ENCODE measurements at regions not wholly inside any gene's neighbourhood (a gene's known extent, or its start where the extent isn't known, plus 50 kb on each side); places are given as distances from the start of the nearest gene placed in this dataset.

DNA sequence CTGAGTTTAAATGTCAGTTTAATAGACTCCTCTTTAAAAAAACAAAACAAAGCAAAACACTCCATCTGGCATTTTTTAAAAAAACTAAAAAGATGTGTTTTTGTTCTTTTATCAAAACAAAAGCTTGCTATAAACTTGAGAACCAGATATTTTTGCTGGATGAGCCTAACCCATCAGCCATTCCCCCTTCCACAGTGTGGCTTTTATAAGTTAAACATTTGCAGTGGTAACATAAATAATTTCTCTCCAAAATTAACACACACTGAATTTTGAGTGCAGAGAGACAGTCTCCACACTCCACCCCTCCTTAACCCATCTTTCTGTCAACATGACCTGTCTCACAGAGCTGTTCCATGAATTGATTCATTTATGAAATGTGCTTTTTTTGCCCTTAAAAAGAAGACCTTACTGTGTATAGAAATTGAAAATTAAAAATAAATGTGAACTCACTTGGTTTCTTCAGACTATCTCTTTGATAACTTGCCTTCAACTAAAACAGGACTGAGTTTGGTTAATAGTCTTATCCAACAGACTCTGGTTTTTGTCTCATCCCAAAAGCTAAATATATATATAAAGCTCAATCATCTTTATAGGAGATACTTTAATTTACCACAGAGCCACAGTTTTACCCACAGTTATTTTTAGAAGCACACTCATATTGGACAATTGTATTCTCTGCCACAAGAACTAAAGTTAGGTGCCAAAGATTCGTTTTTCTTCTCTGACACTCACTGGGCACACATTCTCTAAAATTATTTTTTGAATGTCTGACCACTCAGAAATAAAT is 64.8 kb upstream of the STK39 start:
- Mint-ChIP-seq H3K4me3 (ENCODE audit: unreplicated experiment) (no peak overlapping the region), H3K4me1 (ENCODE audit: unreplicated experiment) (no peaks in the 10 kb centered on the region), H3K27ac (ENCODE audit: unreplicated experiment) (no peak overlapping the region), H3K36me3 (ENCODE audit: low read depth, unreplicated experiment) (peaks cover 4% of the 10 kb centered on the region), H3K27me3 (ENCODE audit: unreplicated experiment) (peaks cover 2% of the 10 kb centered on the region), H3K9me3 (ENCODE audit: unreplicated experiment) (no peaks in the 10 kb centered on the region)
- DNase-seq (ENCODE audit: low spot score), result no peak
- TF ChIP-seq, protein P1, sequence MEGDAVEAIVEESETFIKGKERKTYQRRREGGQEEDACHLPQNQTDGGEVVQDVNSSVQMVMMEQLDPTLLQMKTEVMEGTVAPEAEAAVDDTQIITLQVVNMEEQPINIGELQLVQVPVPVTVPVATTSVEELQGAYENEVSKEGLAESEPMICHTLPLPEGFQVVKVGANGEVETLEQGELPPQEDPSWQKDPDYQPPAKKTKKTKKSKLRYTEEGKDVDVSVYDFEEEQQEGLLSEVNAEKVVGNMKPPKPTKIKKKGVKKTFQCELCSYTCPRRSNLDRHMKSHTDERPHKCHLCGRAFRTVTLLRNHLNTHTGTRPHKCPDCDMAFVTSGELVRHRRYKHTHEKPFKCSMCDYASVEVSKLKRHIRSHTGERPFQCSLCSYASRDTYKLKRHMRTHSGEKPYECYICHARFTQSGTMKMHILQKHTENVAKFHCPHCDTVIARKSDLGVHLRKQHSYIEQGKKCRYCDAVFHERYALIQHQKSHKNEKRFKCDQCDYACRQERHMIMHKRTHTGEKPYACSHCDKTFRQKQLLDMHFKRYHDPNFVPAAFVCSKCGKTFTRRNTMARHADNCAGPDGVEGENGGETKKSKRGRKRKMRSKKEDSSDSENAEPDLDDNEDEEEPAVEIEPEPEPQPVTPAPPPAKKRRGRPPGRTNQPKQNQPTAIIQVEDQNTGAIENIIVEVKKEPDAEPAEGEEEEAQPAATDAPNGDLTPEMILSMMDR (IDR thresholded peaks at IDR 0.05; ENCODE audit: unreplicated experiment), result no peak

DNA sequence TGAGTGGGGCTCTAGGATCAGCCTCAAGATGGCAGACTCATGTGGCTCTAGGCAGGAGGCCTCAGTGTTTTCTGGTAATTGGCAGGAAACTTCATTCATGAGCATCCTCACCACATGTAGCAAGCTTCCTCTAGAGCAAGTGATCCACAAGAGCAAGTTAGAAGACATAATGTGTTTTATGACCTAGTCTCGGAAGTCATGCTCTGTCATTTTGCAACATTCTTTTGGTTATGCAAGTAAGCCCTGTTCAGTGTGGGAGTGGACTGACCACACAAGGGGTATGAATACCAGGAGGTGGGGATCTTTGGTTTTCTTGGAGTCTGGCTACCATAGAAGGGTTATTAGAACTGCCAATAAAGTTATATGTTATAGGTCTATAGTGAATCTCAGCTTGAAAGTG is 66.8 kb upstream of the STK39 start:
- no peak overlapping the region for H3K27ac Mint-ChIP-seq (ENCODE audit: unreplicated experiment)
- TF ChIP-seq, protein P1 (IDR thresholded peaks at IDR 0.05; ENCODE audit: unreplicated experiment), result no peak
- no peaks in the 10 kb centered on the region for H3K9me3 Mint-ChIP-seq (ENCODE audit: unreplicated experiment)
- H3K4me1 Mint-ChIP-seq (ENCODE audit: unreplicated experiment), result no peaks in the 10 kb centered on the region
- no peak for DNase-seq (ENCODE audit: low spot score)
- peaks cover 2% of the 10 kb centered on the region for H3K27me3 Mint-ChIP-seq (ENCODE audit: unreplicated experiment)
- H3K4me3 Mint-ChIP-seq (ENCODE audit: unreplicated experiment), result no peak overlapping the region
- no peaks in the 10 kb centered on the region for H3K36me3 Mint-ChIP-seq (ENCODE audit: low read depth, unreplicated experiment)

DNA sequence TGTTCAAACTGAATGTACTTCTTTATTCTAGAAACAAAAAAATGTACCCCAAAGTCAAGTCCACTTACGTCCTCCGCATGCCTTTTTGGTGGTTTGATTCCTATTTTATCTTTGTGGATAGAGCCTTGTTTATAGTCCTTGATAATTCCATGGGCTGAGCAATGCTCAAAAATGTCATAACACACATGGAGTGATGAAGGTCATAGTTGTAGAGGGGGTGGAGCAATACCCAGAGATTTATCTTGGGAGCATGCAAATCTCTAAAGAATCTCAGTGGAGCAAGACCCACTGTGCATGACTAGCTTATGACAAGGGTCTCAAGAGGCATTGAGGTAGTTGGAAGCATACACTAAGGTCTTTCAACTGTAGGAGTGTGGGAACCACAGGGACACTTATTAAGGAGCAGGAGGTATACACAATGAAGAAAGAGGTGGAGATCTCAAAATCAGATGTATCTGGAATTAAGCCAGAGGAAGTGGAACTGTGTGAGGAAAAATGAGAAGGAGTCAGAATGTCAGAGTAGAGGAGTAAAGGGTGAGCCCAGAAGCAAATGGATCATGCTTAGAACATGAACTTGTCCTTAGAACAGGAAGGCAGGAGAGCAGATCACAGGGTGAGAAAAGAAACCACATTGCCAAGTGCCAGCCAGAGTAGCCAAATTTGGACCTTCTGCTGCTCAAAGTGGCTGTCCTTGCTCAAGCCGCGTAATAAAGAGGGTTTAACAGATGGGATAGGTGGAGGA is 68.1 kb upstream of the STK39 start:
- no peaks in the 10 kb centered on the region for H3K9me3 Mint-ChIP-seq (ENCODE audit: unreplicated experiment)
- H3K4me3 Mint-ChIP-seq (ENCODE audit: unreplicated experiment), result no peak overlapping the region
- H3K27me3 Mint-ChIP-seq (ENCODE audit: unreplicated experiment), result no peaks in the 10 kb centered on the region

DNA sequence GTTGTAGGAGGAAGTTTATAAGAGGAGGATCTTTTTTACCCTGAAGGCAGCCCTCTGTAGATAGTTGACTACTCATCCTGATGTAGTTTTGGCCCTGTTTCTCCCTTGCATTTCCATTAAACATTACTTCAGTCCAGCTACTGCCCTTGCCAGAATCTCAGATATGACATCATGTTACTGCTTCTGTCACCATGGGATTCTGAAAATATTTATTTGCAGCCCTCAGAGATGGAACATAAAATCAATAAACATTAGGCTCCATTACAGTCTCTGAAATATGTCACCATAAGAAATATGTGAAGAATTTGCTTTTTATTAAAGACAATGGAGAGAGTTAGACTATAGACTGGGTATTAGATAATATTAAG is 68.7 kb upstream of the STK39 start:
- no peaks in the 10 kb centered on the region for H3K9me3 Mint-ChIP-seq (ENCODE audit: unreplicated experiment)
- no peaks in the 10 kb centered on the region for H3K27me3 Mint-ChIP-seq (ENCODE audit: unreplicated experiment)
- DNase-seq (ENCODE audit: low spot score), result no peak
- TF ChIP-seq, protein P1 (IDR thresholded peaks at IDR 0.05; ENCODE audit: unreplicated experiment), result no peak
- H3K4me1 Mint-ChIP-seq (ENCODE audit: unreplicated experiment), result no peaks in the 10 kb centered on the region
- no peak overlapping the region for H3K4me3 Mint-ChIP-seq (ENCODE audit: unreplicated experiment)
- no peaks in the 10 kb centered on the region for H3K36me3 Mint-ChIP-seq (ENCODE audit: low read depth, unreplicated experiment)
- no peak overlapping the region for H3K27ac Mint-ChIP-seq (ENCODE audit: unreplicated experiment)

More for the DNA sequence above, 68.1 kb upstream of the STK39 start:
- DNase-seq (ENCODE audit: low spot score), result no peak
- H3K27ac Mint-ChIP-seq (ENCODE audit: unreplicated experiment), result no peak overlapping the region
- TF ChIP-seq, protein P1 (IDR thresholded peaks at IDR 0.05; ENCODE audit: unreplicated experiment), result no peak
- no peaks in the 10 kb centered on the region for H3K4me1 Mint-ChIP-seq (ENCODE audit: unreplicated experiment)
- H3K36me3 Mint-ChIP-seq (ENCODE audit: low read depth, unreplicated experiment), result no peaks in the 10 kb centered on the region

DNA sequence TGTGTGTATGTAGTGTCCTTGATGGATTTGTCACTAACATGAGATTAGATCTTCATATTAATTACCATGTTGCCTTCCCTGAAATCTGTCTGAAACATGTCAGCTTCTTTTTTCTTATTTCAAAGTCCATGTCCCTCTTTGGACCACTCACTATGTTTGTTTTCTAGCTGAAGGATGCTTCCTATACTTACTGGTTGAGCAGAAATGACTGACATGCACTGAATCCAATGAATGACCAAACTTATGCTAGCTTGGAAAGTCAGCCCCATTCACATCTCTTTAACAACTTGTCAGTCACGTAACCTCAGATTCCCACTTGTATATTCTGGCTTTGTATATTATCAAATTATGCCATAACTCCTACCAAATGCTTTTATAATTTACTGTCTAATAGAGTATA is 69.9 kb upstream of the STK39 start:
- DNase-seq (ENCODE audit: low spot score), result no peak
- H3K4me3 Mint-ChIP-seq (ENCODE audit: unreplicated experiment), result no peak overlapping the region
- H3K9me3 Mint-ChIP-seq (ENCODE audit: unreplicated experiment), result no peaks in the 10 kb centered on the region
- no peak overlapping the region for H3K27ac Mint-ChIP-seq (ENCODE audit: unreplicated experiment)
- H3K36me3 Mint-ChIP-seq (ENCODE audit: low read depth, unreplicated experiment), result no peaks in the 10 kb centered on the region
- H3K4me1 Mint-ChIP-seq (ENCODE audit: unreplicated experiment), result no peaks in the 10 kb centered on the region
- TF ChIP-seq, protein P1 (IDR thresholded peaks at IDR 0.05; ENCODE audit: unreplicated experiment), result no peak
- no peaks in the 10 kb centered on the region for H3K27me3 Mint-ChIP-seq (ENCODE audit: unreplicated experiment)
